ENCODE measurements at regions not wholly inside any gene's neighbourhood (a gene's known extent, or its start where the extent isn't known, plus 50 kb on each side); places are given as distances from the start of the nearest gene placed in this dataset.

DNA sequence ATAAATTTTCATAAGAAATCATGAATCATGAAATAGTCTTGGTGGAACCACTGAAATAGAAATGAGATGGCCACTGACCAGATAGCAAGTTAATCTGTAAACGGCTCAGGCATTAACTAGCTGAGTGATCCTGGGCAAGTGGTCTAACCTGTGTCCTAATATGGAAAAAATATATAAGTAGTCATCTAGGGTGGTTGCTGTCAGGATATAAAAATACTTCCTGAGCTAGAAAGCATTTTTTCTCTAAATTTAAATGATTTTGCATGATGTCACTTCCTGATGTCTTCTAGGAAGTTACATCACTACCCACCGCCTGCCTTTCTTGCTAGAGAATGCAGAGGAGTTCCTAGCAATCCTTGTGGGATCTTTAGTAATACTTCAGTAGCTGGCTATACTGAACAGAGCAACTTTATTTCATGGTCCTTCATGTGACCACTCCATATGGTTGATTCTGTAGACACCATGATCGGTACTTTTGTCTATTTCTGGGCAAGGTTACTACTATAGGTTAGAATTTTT lies 228.1 kb upstream of the CEP162 start:
- TF ChIP-seq, protein P1, sequence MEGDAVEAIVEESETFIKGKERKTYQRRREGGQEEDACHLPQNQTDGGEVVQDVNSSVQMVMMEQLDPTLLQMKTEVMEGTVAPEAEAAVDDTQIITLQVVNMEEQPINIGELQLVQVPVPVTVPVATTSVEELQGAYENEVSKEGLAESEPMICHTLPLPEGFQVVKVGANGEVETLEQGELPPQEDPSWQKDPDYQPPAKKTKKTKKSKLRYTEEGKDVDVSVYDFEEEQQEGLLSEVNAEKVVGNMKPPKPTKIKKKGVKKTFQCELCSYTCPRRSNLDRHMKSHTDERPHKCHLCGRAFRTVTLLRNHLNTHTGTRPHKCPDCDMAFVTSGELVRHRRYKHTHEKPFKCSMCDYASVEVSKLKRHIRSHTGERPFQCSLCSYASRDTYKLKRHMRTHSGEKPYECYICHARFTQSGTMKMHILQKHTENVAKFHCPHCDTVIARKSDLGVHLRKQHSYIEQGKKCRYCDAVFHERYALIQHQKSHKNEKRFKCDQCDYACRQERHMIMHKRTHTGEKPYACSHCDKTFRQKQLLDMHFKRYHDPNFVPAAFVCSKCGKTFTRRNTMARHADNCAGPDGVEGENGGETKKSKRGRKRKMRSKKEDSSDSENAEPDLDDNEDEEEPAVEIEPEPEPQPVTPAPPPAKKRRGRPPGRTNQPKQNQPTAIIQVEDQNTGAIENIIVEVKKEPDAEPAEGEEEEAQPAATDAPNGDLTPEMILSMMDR (IDR thresholded peaks at IDR 0.05; ENCODE audit: low read depth, low read length, missing input control): no peak
- TF ChIP-seq, protein P2, sequence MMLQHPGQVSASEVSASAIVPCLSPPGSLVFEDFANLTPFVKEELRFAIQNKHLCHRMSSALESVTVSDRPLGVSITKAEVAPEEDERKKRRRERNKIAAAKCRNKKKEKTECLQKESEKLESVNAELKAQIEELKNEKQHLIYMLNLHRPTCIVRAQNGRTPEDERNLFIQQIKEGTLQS (IDR thresholded peaks at IDR 0.05): no peak
- TF ChIP-seq YY1 (IDR thresholded peaks at IDR 0.05) (no peak), TAF1 (conservative IDR thresholded peaks at IDR 0.05) (no peak), NR2F2 (IDR thresholded peaks at IDR 0.05) (no peak)

Measured in liver (tissue), 3 donors.